HG03039 (cell line): ENCODE measurements at regions not wholly inside any gene's neighbourhood (a gene's known extent, or its start where the extent isn't known, plus 50 kb on each side); places are given as distances from the start of the nearest gene placed in this dataset.
"Not testable (repeated sequence)": the region's sequence is repeated elsewhere in the genome, so short reads cannot be mapped to it uniquely, and the experiment has no call there.

Source experiments
- ATAC-seq: cut with Tn5 transposase; IDR thresholded peaks from one replicate; pipeline ENCODE4 v1.9.1; 2021; ENCODE audit warnings: mild to moderate bottlenecking, moderate library complexity; ENCODE audit not compliant: unreplicated experiment

- ATAC-seq = no peak
Measured at GRCh38 chr7:10648289-10648688, 325.4 kb upstream of the PHF14 start.

GRCh38 chr7:10649120-10649519, 324.6 kb upstream of the PHF14 start:
- not testable (repeated sequence) for ATAC-seq

GRCh38 chr7:10655031-10655430, 318.6 kb upstream of the PHF14 start:
- ATAC-seq = no peak

GRCh38 chr7:10657201-10657600, 316.5 kb upstream of the PHF14 start:
- ATAC-seq = no peak

GRCh38 chr7:10657837-10658236, 315.8 kb upstream of the PHF14 start:
- ATAC-seq = no peak

GRCh38 chr7:10662491-10662890, 311.2 kb upstream of the PHF14 start:
- no peak for ATAC-seq

- ATAC-seq = no peak
Measured at GRCh38 chr7:10662982-10663884, 310.4 kb upstream of the PHF14 start.

GRCh38 chr7:10672186-10672585, 301.5 kb upstream of the PHF14 start:
- ATAC-seq = no peak

- no peak for ATAC-seq
Measured at GRCh38 chr7:10677211-10677610, 296.5 kb upstream of the PHF14 start.

GRCh38 chr7:10677668-10678232, 295.9 kb upstream of the PHF14 start:
- ATAC-seq = no peak

GRCh38 chr7:10684606-10685005, 289.1 kb upstream of the PHF14 start:
- no peak for ATAC-seq

- ATAC-seq = no peak
Measured at GRCh38 chr7:10685040-10685439, 288.6 kb upstream of the PHF14 start.

GRCh38 chr7:10688544-10688943, 285.1 kb upstream of the PHF14 start:
- ATAC-seq = no peak

GRCh38 chr7:10696064-10696463, 277.6 kb upstream of the PHF14 start:
- no peak for ATAC-seq

- no peak for ATAC-seq
Measured at GRCh38 chr7:10703059-10703458, 270.6 kb upstream of the PHF14 start.

GRCh38 chr7:10703981-10704380, 269.7 kb upstream of the PHF14 start:
- ATAC-seq = no peak

GRCh38 chr7:10704653-10705052, 269.0 kb upstream of the PHF14 start:
- no peak for ATAC-seq

- peak; percentile 100 for ATAC-seq
Measured at GRCh38 chr7:10706875-10707493, 266.7 kb upstream of the PHF14 start.

- ATAC-seq = peak; percentile 17
Measured at GRCh38 chr7:10707519-10707918, 266.2 kb upstream of the PHF14 start.

GRCh38 chr7:10708447-10708846, 265.2 kb upstream of the PHF14 start:
- ATAC-seq = no peak

- ATAC-seq = no peak
Measured at GRCh38 chr7:10718768-10719167, 254.9 kb upstream of the PHF14 start.

- ATAC-seq = no peak
Measured at GRCh38 chr7:10720042-10720441, 253.6 kb upstream of the PHF14 start.
